ENCODE measurements at regions not wholly inside any gene's neighbourhood (a gene's known extent, or its start where the extent isn't known, plus 50 kb on each side); places are given as distances from the start of the nearest gene placed in this dataset.

- TF ChIP-seq CTCF (IDR thresholded peaks at IDR 0.05 in 2 of 3, conservative IDR thresholded peaks at IDR 0.05 in 1 of 3; ENCODE audit: borderline replicate concordance in 1 of 3, insufficient read depth in 1 of 3, low read depth in 2 of 3, low read length in 2 of 3) (no peak), POLR2A (IDR thresholded peaks at IDR 0.05; ENCODE audit: borderline replicate concordance, extremely low read depth, insufficient read depth, insufficient read length) (no peak)
Measured at GRCh38 chr17:73847952-73848351, 203.7 kb upstream of the SDK2 start.

Measured in HCT116 (cell line).